Mesendoderm (in vitro differentiated cells): ENCODE measurements at regions not wholly inside any gene's neighbourhood (a gene's known extent, or its start where the extent isn't known, plus 50 kb on each side); places are given as distances from the start of the nearest gene placed in this dataset.

Experiments
- DNase-seq: peaks from one replicate; pipeline ENCODE4 v3.0.0; 2013
- H2AK5ac ChIP-seq: 2 replicates; pipeline ENCODE4 v1.6.1; 2013; ENCODE audit warnings: low read length, inconsistent platforms
- H2BK120ac ChIP-seq: 2 replicates; pipeline ENCODE4 v1.6.1; 2013; ENCODE audit warnings: low read depth, mild to moderate bottlenecking, low read length, moderate library complexity, mixed read lengths
- H2BK15ac ChIP-seq: replicated peaks from 2 replicates; pipeline ENCODE4 v1.6.1; 2013; ENCODE audit warnings: low read depth, mild to moderate bottlenecking, moderate library complexity
- H2BK5ac ChIP-seq: 2 replicates; pipeline ENCODE4 v1.6.1; 2013; ENCODE audit warnings: low read length, inconsistent platforms
- H3K18ac ChIP-seq: 2 replicates; pipeline ENCODE4 v1.6.1; 2013; ENCODE audit warnings: mild to moderate bottlenecking, low read length, mixed read lengths
- H3K23ac ChIP-seq: one replicate; pipeline ENCODE4 v1.6.1; 2013; ENCODE audit warnings: low read length
- H3K27ac ChIP-seq: 2 replicates; pipeline ENCODE4 v1.5.1; 2013; ENCODE audit warnings: low read depth, mild to moderate bottlenecking, inconsistent platforms, low read length, moderate library complexity
- H3K27me3 ChIP-seq: 2 replicates; pipeline ENCODE4 v1.6.1; 2013; ENCODE audit warnings: low read length, control low read depth, mild to moderate bottlenecking, inconsistent platforms; ENCODE audit not compliant: insufficient read depth, poor library complexity
- H3K36me3 ChIP-seq: 2 replicates; pipeline ENCODE4 v1.6.1; 2013; ENCODE audit warnings: low read length, inconsistent platforms; ENCODE audit not compliant: control insufficient read depth, insufficient read depth
- H3K4ac ChIP-seq: one replicate; pipeline ENCODE4 v1.6.1; 2013; ENCODE audit warnings: low read depth, mild to moderate bottlenecking, low read length, moderate library complexity
- H3K4me1 ChIP-seq: 2 replicates; pipeline ENCODE4 v1.6.1; 2013; ENCODE audit warnings: low read depth, low read length, inconsistent platforms; ENCODE audit not compliant: control insufficient read depth
- H3K4me2 ChIP-seq: 2 replicates; pipeline ENCODE4 v1.6.1; 2013; ENCODE audit warnings: low read length
- H3K4me3 ChIP-seq: 2 replicates; pipeline ENCODE4 v1.5.1; 2013; ENCODE audit warnings: mild to moderate bottlenecking, low read length
- H3K56ac ChIP-seq: one replicate; pipeline ENCODE4 v1.6.1; 2013; ENCODE audit warnings: low read length
- H3K79me1 ChIP-seq: 2 replicates; pipeline ENCODE4 v1.6.1; 2013; ENCODE audit warnings: low read length, inconsistent platforms
- H3K79me2 ChIP-seq: 2 replicates; pipeline ENCODE4 v1.6.1; 2013; ENCODE audit warnings: mild to moderate bottlenecking, low read length; ENCODE audit not compliant: control insufficient read depth, insufficient read depth
- H3K9ac ChIP-seq: 2 replicates; pipeline ENCODE4 v1.6.1; 2013; ENCODE audit warnings: low read length, inconsistent platforms
- H4K5ac ChIP-seq: one replicate; pipeline ENCODE4 v1.6.1; 2013; ENCODE audit warnings: low read length
- H4K8ac ChIP-seq: one replicate; pipeline ENCODE4 v1.6.1; 2013; ENCODE audit warnings: low read depth, mild to moderate bottlenecking, control low read depth, low read length, moderate library complexity
- WGBS: extraction: QIAGEN DNeasy Blood & Tissue Kit; methylation state at CpG from one replicate; pipeline ENCODE4 v1.1.7; 2013; ENCODE audit warnings: low lambda C conversion rate, missing lambda C conversion rate; ENCODE audit not compliant: insufficient coverage; ENCODE audit errors: extremely low coverage; 5-methylcytosine and 5-hydroxymethylcytosine counted together

GRCh38 chr2:208586516-208586915 lies 179.9 kb downstream of the PTH2R start:
- H3K56ac ChIP-seq, result no peak overlapping the region
- WGBS, result no CpG with 5 or more reads among the region's 2 CpGs
- no peak overlapping the region for H3K18ac ChIP-seq
- H2AK5ac ChIP-seq, result no peak overlapping the region
- no peak overlapping the region for H4K8ac ChIP-seq
- H3K4me1 ChIP-seq, result no peaks in the 10 kb centered on the region
- H3K79me2 ChIP-seq, result no peaks in the 10 kb centered on the region
- no peak overlapping the region for H4K5ac ChIP-seq
- H2BK5ac ChIP-seq, result no peak overlapping the region
- no peak overlapping the region for H3K23ac ChIP-seq
- no peaks in the 10 kb centered on the region for H3K36me3 ChIP-seq
- H3K4ac ChIP-seq, result no peak overlapping the region
- no peak overlapping the region for H3K27ac ChIP-seq
- H2BK15ac ChIP-seq, result no peak overlapping the region
- no peak overlapping the region for H2BK120ac ChIP-seq
- no peak overlapping the region for H3K9ac ChIP-seq
- no peak overlapping the region for H3K4me3 ChIP-seq
- no peak for DNase-seq
- H3K27me3 ChIP-seq, result no peaks in the 10 kb centered on the region
- H3K79me1 ChIP-seq, result no peaks in the 10 kb centered on the region
- H3K4me2 ChIP-seq, result no peak overlapping the region

- DNase-seq, result no peak
- no peak overlapping the region for H3K9ac ChIP-seq
- H3K27me3 ChIP-seq, result no peaks in the 10 kb centered on the region
- no peaks in the 10 kb centered on the region for H3K4me1 ChIP-seq
- no peak overlapping the region for H4K5ac ChIP-seq
- H3K56ac ChIP-seq, result no peak overlapping the region
- no peak overlapping the region for H2BK5ac ChIP-seq
- no peak overlapping the region for H2AK5ac ChIP-seq
- no peak overlapping the region for H2BK15ac ChIP-seq
- H3K27ac ChIP-seq, result no peak overlapping the region
- no peak overlapping the region for H3K23ac ChIP-seq
- H3K4ac ChIP-seq, result no peak overlapping the region
- no peak overlapping the region for H3K18ac ChIP-seq
- no peaks in the 10 kb centered on the region for H3K36me3 ChIP-seq
- no peak overlapping the region for H4K8ac ChIP-seq
- no peak overlapping the region for H2BK120ac ChIP-seq
- no peak overlapping the region for H3K4me2 ChIP-seq
- H3K79me1 ChIP-seq, result no peaks in the 10 kb centered on the region
- no peak overlapping the region for H3K4me3 ChIP-seq
- H3K79me2 ChIP-seq, result no peaks in the 10 kb centered on the region
These were observed 188.2 kb downstream of the PTH2R start for GRCh38 chr2:208594642-208595385.

GRCh38 chr2:208595386-208596275 lies 189.0 kb downstream of the PTH2R start:
- H3K23ac ChIP-seq, result no peak overlapping the region
- H3K4me2 ChIP-seq, result no peak overlapping the region
- DNase-seq, result no peak
- no peaks in the 10 kb centered on the region for H3K36me3 ChIP-seq
- H3K27ac ChIP-seq, result no peak overlapping the region
- H3K79me2 ChIP-seq, result no peaks in the 10 kb centered on the region
- H2BK5ac ChIP-seq, result no peak overlapping the region
- H3K27me3 ChIP-seq, result no peaks in the 10 kb centered on the region
- H3K4me3 ChIP-seq, result no peak overlapping the region
- no peak overlapping the region for H3K4ac ChIP-seq
- no peak overlapping the region for H4K8ac ChIP-seq
- no peak overlapping the region for H2BK120ac ChIP-seq
- H3K18ac ChIP-seq, result no peak overlapping the region
- H2BK15ac ChIP-seq, result no peak overlapping the region
- H3K9ac ChIP-seq, result no peak overlapping the region
- no peak overlapping the region for H3K56ac ChIP-seq
- WGBS, result no CpG with 5 or more reads among the region's 3 CpGs
- no peaks in the 10 kb centered on the region for H3K4me1 ChIP-seq
- no peak overlapping the region for H2AK5ac ChIP-seq
- H3K79me1 ChIP-seq, result no peaks in the 10 kb centered on the region
- no peak overlapping the region for H4K5ac ChIP-seq

GRCh38 chr2:208607694-208608093 lies 201.1 kb downstream of the PTH2R start:
- WGBS, result no CpG with 5 or more reads among the region's 4 CpGs
- H3K79me2 ChIP-seq, result no peaks in the 10 kb centered on the region
- H3K79me1 ChIP-seq, result no peaks in the 10 kb centered on the region
- H4K8ac ChIP-seq, result no peak overlapping the region
- no peak overlapping the region for H3K9ac ChIP-seq
- no peak overlapping the region for H3K27ac ChIP-seq
- H2BK5ac ChIP-seq, result no peak overlapping the region
- H2BK15ac ChIP-seq, result no peak overlapping the region
- DNase-seq, result no peak
- H3K27me3 ChIP-seq, result no peaks in the 10 kb centered on the region
- H3K36me3 ChIP-seq, result no peaks in the 10 kb centered on the region
- no peak overlapping the region for H2AK5ac ChIP-seq
- H3K23ac ChIP-seq, result no peak overlapping the region
- no peak overlapping the region for H3K18ac ChIP-seq
- no peak overlapping the region for H3K4me3 ChIP-seq
- no peak overlapping the region for H2BK120ac ChIP-seq
- no peak overlapping the region for H3K4me2 ChIP-seq
- no peak overlapping the region for H3K56ac ChIP-seq
- no peak overlapping the region for H3K4ac ChIP-seq
- H4K5ac ChIP-seq, result no peak overlapping the region
- no peaks in the 10 kb centered on the region for H3K4me1 ChIP-seq

- H3K9ac ChIP-seq, result no peak overlapping the region
- no peak for DNase-seq
- no peak overlapping the region for H2AK5ac ChIP-seq
- H3K27ac ChIP-seq, result no peak overlapping the region
- H3K4me2 ChIP-seq, result no peak overlapping the region
- no peak overlapping the region for H2BK120ac ChIP-seq
- no peak overlapping the region for H3K56ac ChIP-seq
- H4K8ac ChIP-seq, result no peak overlapping the region
- no peaks in the 10 kb centered on the region for H3K79me2 ChIP-seq
- no peak overlapping the region for H3K23ac ChIP-seq
- H3K27me3 ChIP-seq, result no peaks in the 10 kb centered on the region
- H3K36me3 ChIP-seq, result no peaks in the 10 kb centered on the region
- no CpG with 5 or more reads among the region's 1 CpG for WGBS
- H2BK15ac ChIP-seq, result no peak overlapping the region
- no peak overlapping the region for H2BK5ac ChIP-seq
- H3K4me1 ChIP-seq, result no peaks in the 10 kb centered on the region
- no peak overlapping the region for H3K18ac ChIP-seq
- no peak overlapping the region for H3K4me3 ChIP-seq
- no peaks in the 10 kb centered on the region for H3K79me1 ChIP-seq
- no peak overlapping the region for H4K5ac ChIP-seq
- no peak overlapping the region for H3K4ac ChIP-seq
These were observed 201.7 kb downstream of the PTH2R start for GRCh38 chr2:208608122-208608835.
